Right lobe of liver (tissue), 4 donors: ENCODE measurements at regions not wholly inside any gene's neighbourhood (a gene's known extent, or its start where the extent isn't known, plus 50 kb on each side); places are given as distances from the start of the nearest gene placed in this dataset.
"Not testable (repeated sequence)": the region's sequence is repeated elsewhere in the genome, so short reads cannot be mapped to it uniquely, and the experiment has no call there.

Experiments used
- CTCF ChIP-seq, 4 donors: fragments of 200-600 bp in 3 of 4; fragments of 450-650 bp in 1 of 4; IDR thresholded peaks; one replicate each; pipeline versions ENCODE4 v1.5.1 to v1.8.0; 2016 to 2022; ENCODE audit warnings: antibody characterized with exemption in 4 of 4, mild to moderate bottlenecking in 2 of 4
- POLR2A ChIP-seq: fragments of 450-650 bp; IDR thresholded peaks from one replicate; pipeline ENCODE4 v1.6.1; 2017; ENCODE audit warnings: antibody characterized with exemption, mild to moderate bottlenecking
- donor health status: DM: no; HTN: no; CAD: no.
- donor health status: DM: no; HTN: no; CAD: no.
- donor health status: DM: no; HTN: yes; CAD: no.

DNA sequence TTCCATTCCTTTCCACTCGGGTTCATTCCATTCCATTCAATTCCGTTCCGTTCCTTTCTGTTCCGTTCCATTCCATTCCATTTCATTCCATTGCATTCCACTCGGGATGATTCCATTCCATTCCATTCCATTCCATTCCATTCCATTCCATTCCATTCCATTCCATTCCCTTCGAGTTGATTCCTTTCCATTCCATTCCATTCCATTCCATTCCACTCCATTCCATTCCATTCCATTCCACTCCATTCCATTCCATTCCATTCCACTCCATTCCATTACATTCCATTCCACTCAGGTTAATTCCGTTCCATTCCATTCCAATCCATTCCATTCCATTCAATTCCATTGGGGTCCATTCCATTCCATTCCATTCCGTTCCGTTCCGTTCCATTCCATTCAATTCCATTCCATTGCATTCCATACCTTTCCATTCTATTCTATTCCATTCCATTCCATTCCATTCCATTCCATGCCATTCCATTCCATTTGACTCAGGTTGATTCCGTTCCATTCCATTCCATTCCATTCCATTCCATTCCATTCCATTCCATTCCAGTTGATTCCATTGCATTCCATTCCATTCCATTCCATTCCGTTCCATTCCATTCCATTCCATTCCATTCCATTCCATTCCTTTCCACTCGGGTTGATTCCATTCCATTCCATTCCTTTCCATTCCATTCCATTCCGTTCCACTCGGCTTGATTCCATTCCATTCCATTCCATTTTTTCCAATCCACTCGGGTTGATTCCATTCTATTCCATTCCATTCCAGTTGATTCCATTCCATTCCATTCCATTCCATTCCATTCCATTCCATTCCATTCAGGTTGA, 132.5 kb downstream of the CWH43 start:
- TF ChIP-seq CTCF (IDR thresholded peaks at IDR 0.05); POLR2A: not testable (repeated sequence)
